Loucy (cell line): ENCODE measurements at regions not wholly inside any gene's neighbourhood (a gene's known extent, or its start where the extent isn't known, plus 50 kb on each side); places are given as distances from the start of the nearest gene placed in this dataset.

Source experiments
- H2AFZ ChIP-seq: fragments of 200-600 bp; sonication (generic); 2 replicates; pipeline ENCODE4 v1.6.0; 2016; ENCODE audit warnings: antibody characterized with exemption, mild to moderate bottlenecking, low read length, moderate library complexity
- H3F3A ChIP-seq: fragments of 200-600 bp; 2 replicates; pipeline ENCODE4 v1.6.0; 2016; ENCODE audit warnings: antibody characterized with exemption, low read depth, mild to moderate bottlenecking
- H3K27me3 ChIP-seq: fragments of 200-600 bp; sonication (generic); 2 replicates; pipeline ENCODE4 v1.6.1; 2014; ENCODE audit warnings: low read length, mild to moderate bottlenecking; ENCODE audit not compliant: insufficient read depth, poor library complexity, severe bottlenecking
- H3K36me3 ChIP-seq: fragments of 200-600 bp; sonication (generic); 2 replicates; pipeline ENCODE4 v1.6.1; 2016; ENCODE audit warnings: low read length; ENCODE audit not compliant: insufficient read depth
- H3K4me1 ChIP-seq: fragments of 200-600 bp; sonication (generic); 2 replicates; pipeline ENCODE4 v1.5.1; 2014; ENCODE audit warnings: low read length, mild to moderate bottlenecking; ENCODE audit not compliant: insufficient read depth, poor library complexity, severe bottlenecking
- H3K4me2 ChIP-seq: fragments of 200-600 bp; sonication (generic); 2 replicates; pipeline ENCODE4 v1.6.0; 2014; ENCODE audit warnings: antibody characterized with exemption, low read length, low read depth, mild to moderate bottlenecking; ENCODE audit not compliant: poor library complexity, severe bottlenecking
- H3K4me3 ChIP-seq: fragments of 200-600 bp; sonication (generic); 2 replicates; pipeline ENCODE4 v1.5.1; 2014; ENCODE audit warnings: low read length, mild to moderate bottlenecking, mixed read lengths; ENCODE audit not compliant: poor library complexity, severe bottlenecking
- H3K79me2 ChIP-seq: fragments of 200-600 bp; sonication (generic); 2 replicates; pipeline ENCODE4 v1.6.1; 2014; ENCODE audit warnings: low read length; ENCODE audit not compliant: insufficient read depth
- H3K9ac ChIP-seq: fragments of 200-600 bp; sonication (generic); 2 replicates; pipeline ENCODE4 v1.6.0; 2014; ENCODE audit warnings: mild to moderate bottlenecking, low read depth, low read length, moderate library complexity; ENCODE audit not compliant: poor library complexity, severe bottlenecking
- H3K9me2 ChIP-seq: fragments of 200-600 bp; sonication (generic); replicated peaks from 2 replicates; pipeline ENCODE4 v1.6.1; 2016; ENCODE audit warnings: low read depth, low read length, mixed read lengths
- H3K9me3 ChIP-seq: fragments of 200-600 bp; sonication (generic); 2 replicates; pipeline ENCODE4 v1.6.1; 2014; ENCODE audit warnings: mild to moderate bottlenecking, antibody characterized with exemption, low read length, low read depth; ENCODE audit not compliant: insufficient read depth
- H4K20me1 ChIP-seq: fragments of 200-600 bp; sonication (generic); 2 replicates; pipeline ENCODE4 v1.6.0; 2014; ENCODE audit warnings: antibody characterized with exemption, low read length, mild to moderate bottlenecking; ENCODE audit not compliant: insufficient read depth, poor library complexity, severe bottlenecking
- CTCF ChIP-seq: fragments of 200-600 bp; sonication (generic); conservative IDR thresholded peaks from 2 replicates; pipeline ENCODE4 v1.5.1; 2014; ENCODE audit warnings: mild to moderate bottlenecking, antibody characterized with exemption, low read length
- EZH2phosphoT487 ChIP-seq: fragments of 200-600 bp; IDR thresholded peaks from 2 replicates; pipeline ENCODE4 v1.6.1; 2018; ENCODE audit warnings: antibody characterized with exemption, mild to moderate bottlenecking, moderate library complexity, borderline replicate concordance

GRCh38 chr2:129673234-129673633 is 306.2 kb upstream of the RAB6C start:
- H3K27me3 ChIP-seq = no peaks in the 10 kb centered on the region

GRCh38 chr2:129673847-129674711 is 305.4 kb upstream of the RAB6C start:
- H3K4me3 ChIP-seq = no peak overlapping the region
- H3K27me3 ChIP-seq = no peaks in the 10 kb centered on the region
- no peaks in the 10 kb centered on the region for H3K36me3 ChIP-seq
- no peak overlapping the region for H3K4me2 ChIP-seq
- H3K9ac ChIP-seq = no peak overlapping the region
- H3K79me2 ChIP-seq = no peaks in the 10 kb centered on the region
- no peaks in the 10 kb centered on the region for H3F3A ChIP-seq
- no peak overlapping the region for H2AFZ ChIP-seq
- no peaks in the 10 kb centered on the region for H4K20me1 ChIP-seq
- H3K9me3 ChIP-seq = no peaks in the 10 kb centered on the region
- TF ChIP-seq CTCF (no peak), EZH2phosphoT487 (no peak)
- no peaks in the 10 kb centered on the region for H3K4me1 ChIP-seq
- H3K9me2 ChIP-seq = no peaks in the 10 kb centered on the region

More at GRCh38 chr2:129673234-129673633, 306.2 kb upstream of the RAB6C start:
- H3K4me3 ChIP-seq = no peak overlapping the region
- no peak overlapping the region for H2AFZ ChIP-seq
- H3K79me2 ChIP-seq = no peaks in the 10 kb centered on the region
- TF ChIP-seq EZH2phosphoT487 (no peak), CTCF (no peak)
- H4K20me1 ChIP-seq = no peaks in the 10 kb centered on the region
- H3F3A ChIP-seq = no peaks in the 10 kb centered on the region
- H3K4me2 ChIP-seq = no peak overlapping the region
- H3K9me2 ChIP-seq = no peaks in the 10 kb centered on the region
- H3K9me3 ChIP-seq = no peaks in the 10 kb centered on the region
- H3K36me3 ChIP-seq = no peaks in the 10 kb centered on the region
- no peaks in the 10 kb centered on the region for H3K4me1 ChIP-seq
- no peak overlapping the region for H3K9ac ChIP-seq

GRCh38 chr2:129678751-129679150 is 300.7 kb upstream of the RAB6C start:
- TF ChIP-seq CTCF (no peak), EZH2phosphoT487 (no peak)

More at GRCh38 chr2:129678751-129679150, 300.7 kb upstream of the RAB6C start:
- Histone ChIP-seq H3K9ac (no peak overlapping the region), H3F3A (no peaks in the 10 kb centered on the region), H3K4me2 (no peak overlapping the region), H3K9me3 (no peaks in the 10 kb centered on the region), H3K4me1 (no peaks in the 10 kb centered on the region), H3K27me3 (no peaks in the 10 kb centered on the region), H2AFZ (no peak overlapping the region), H3K9me2 (no peaks in the 10 kb centered on the region), H3K36me3 (no peaks in the 10 kb centered on the region), H4K20me1 (no peaks in the 10 kb centered on the region), H3K4me3 (no peak overlapping the region), H3K79me2 (no peaks in the 10 kb centered on the region)
